HG03342 (cell line): ENCODE measurements at regions not wholly inside any gene's neighbourhood (a gene's known extent, or its start where the extent isn't known, plus 50 kb on each side); places are given as distances from the start of the nearest gene placed in this dataset.
"Not testable (repeated sequence)": the region's sequence is repeated elsewhere in the genome, so short reads cannot be mapped to it uniquely, and the experiment has no call there.

ENCODE experiments used
- ATAC-seq: cut with Tn5 transposase; IDR thresholded peaks from one replicate; pipeline ENCODE4 v1.9.1; 2021; ENCODE audit warnings: mild to moderate bottlenecking, moderate library complexity; ENCODE audit not compliant: unreplicated experiment

- not testable (repeated sequence) for ATAC-seq
These were observed 343.4 kb downstream of the SOX9 start for GRCh38 chr17:72464221-72464620.

- ATAC-seq: peak; percentile 45
These were observed 344.6 kb downstream of the SOX9 start for GRCh38 chr17:72465191-72466024.

- peak; percentile 61 for ATAC-seq
These were observed 345.4 kb downstream of the SOX9 start for GRCh38 chr17:72466199-72466598.

- peak; percentile 17 for ATAC-seq
These were observed 345.8 kb downstream of the SOX9 start for GRCh38 chr17:72466606-72467005.

GRCh38 chr17:72467841-72468653 lies 347.2 kb downstream of the SOX9 start:
- ATAC-seq: no peak

GRCh38 chr17:72468841-72469240 lies 348.0 kb downstream of the SOX9 start:
- ATAC-seq: no peak

GRCh38 chr17:72470121-72470705 lies 349.4 kb downstream of the SOX9 start:
- ATAC-seq: no peak

GRCh38 chr17:72470734-72471133 lies 349.9 kb downstream of the SOX9 start:
- no peak for ATAC-seq

GRCh38 chr17:72471296-72471695 lies 350.5 kb downstream of the SOX9 start:
- no peak for ATAC-seq

GRCh38 chr17:72472106-72472505 lies 351.3 kb downstream of the SOX9 start:
- ATAC-seq: no peak

GRCh38 chr17:72472853-72473390 lies 352.1 kb downstream of the SOX9 start:
- ATAC-seq: not testable (repeated sequence)

- ATAC-seq: no peak
These were observed 353.4 kb downstream of the SOX9 start for GRCh38 chr17:72474243-72474642.

GRCh38 chr17:72474719-72475477 lies 354.1 kb downstream of the SOX9 start:
- ATAC-seq: no peak

- no peak for ATAC-seq
These were observed 355.3 kb downstream of the SOX9 start for GRCh38 chr17:72476134-72476533.

- no peak for ATAC-seq
These were observed 355.8 kb downstream of the SOX9 start for GRCh38 chr17:72476575-72476986.

- ATAC-seq: no peak
These were observed 356.7 kb downstream of the SOX9 start for GRCh38 chr17:72477491-72477890.

- no peak for ATAC-seq
These were observed 358.3 kb downstream of the SOX9 start for GRCh38 chr17:72479113-72479512.

GRCh38 chr17:72481572-72481971 lies 360.8 kb downstream of the SOX9 start:
- ATAC-seq: no peak

- ATAC-seq: no peak
These were observed 364.8 kb downstream of the SOX9 start for GRCh38 chr17:72485596-72485995.

- no peak for ATAC-seq
These were observed 366.0 kb downstream of the SOX9 start for GRCh38 chr17:72486806-72487205.
